ENCODE measurements at regions not wholly inside any gene's neighbourhood (a gene's known extent, or its start where the extent isn't known, plus 50 kb on each side); places are given as distances from the start of the nearest gene placed in this dataset.

DNA sequence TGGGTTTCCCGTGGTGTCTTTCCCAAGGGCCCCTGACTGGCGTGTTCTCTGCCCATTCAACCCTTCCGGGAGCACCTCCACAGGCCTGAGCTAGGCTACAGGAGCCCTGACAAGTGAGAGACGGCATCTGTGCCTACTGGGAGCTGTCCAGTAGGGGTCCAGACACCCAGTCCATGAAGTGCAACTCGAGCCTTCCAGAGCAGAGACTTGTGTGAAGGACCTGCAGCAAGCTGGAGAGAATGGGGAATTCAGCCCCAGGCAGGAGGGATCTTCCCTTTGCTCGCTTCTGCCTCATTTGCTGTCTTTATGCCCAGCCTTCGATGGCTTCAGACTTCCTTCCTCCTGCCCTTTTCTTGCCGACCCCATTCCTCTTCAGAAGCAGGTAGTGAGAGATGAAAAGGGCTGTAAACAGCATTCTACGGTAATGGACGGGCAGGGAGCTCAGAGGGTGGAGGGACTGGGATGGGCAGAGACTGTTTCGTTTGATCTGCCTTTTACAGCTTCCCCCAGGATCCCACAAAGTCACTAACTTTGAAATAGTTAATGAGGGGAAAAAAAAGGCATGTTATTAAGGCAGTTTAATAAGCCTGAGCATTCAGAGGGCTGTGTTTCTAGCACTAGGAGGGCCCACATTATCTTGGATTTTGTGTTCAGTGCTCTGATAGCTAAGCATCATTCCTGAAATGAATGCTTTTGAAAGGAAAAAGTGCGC is 327.6 kb downstream of the FGF9 start:
- Histone ChIP-seq H3K9ac (replicated peaks; ENCODE audit: extremely low read depth, insufficient read depth, low read length) (no peak overlapping the region), H2AFZ (ENCODE audit: low read depth, low read length) (no peak overlapping the region), H3K9me3 (replicated peaks; ENCODE audit: control insufficient read depth, insufficient read depth, low read length) (peaks cover 16% of the 10 kb centered on the region), H3K79me2 (ENCODE audit: control insufficient read depth, insufficient read depth, low read length) (no peaks in the 10 kb centered on the region), H3K9me1 (replicated peaks; ENCODE audit: control insufficient read depth, extremely low read depth, insufficient read depth, low read length) (no peaks in the 10 kb centered on the region), H4K20me1 (replicated peaks; ENCODE audit: control insufficient read depth, extremely low read depth, insufficient read depth, low read length) (no peaks in the 10 kb centered on the region), H3K27ac (ENCODE audit: insufficient read depth, low read depth, low read length) (no peak overlapping the region), H3K36me3 (ENCODE audit: control insufficient read depth in 2 of 2, extremely low read depth in 1 of 2, insufficient read depth in 2 of 2, low read length in 2 of 2) (no peaks in the 10 kb centered on the region), H3K4me2 (ENCODE audit: insufficient read depth, low read length) (no peak overlapping the region), H3K27me3 (ENCODE audit: control insufficient read depth in 2 of 2, insufficient read depth in 2 of 2, low read length in 2 of 2) (no peaks in the 10 kb centered on the region), H3K4me1 (ENCODE audit: control insufficient read depth, extremely low read depth, insufficient read depth, low read length) (no peaks in the 10 kb centered on the region), H3K4me3 (replicated peaks in 1 of 3; ENCODE audit: insufficient read depth in 1 of 3, low read depth in 1 of 3, low read length in 3 of 3) (no peak overlapping the region)
- dilution Hi-C loops (cut with MboI; ENCODE audit: extremely low pct_ligation_motif_present, low sequenced_read_pairs) (no loop called here), intact Hi-C loops (cut with micrococcal nuclease) (no loop called here)
- ChIA-PET POLR2A (no interaction called here), CTCF (no interaction called here)
- DNase-seq (ENCODE audit: low read depth, low spot score) (no peak), FAIRE-seq (no peak)
- no TSS peak for BruUV-seq (replicated peaks)
- TF ChIP-seq POLR2A (IDR thresholded peaks at IDR 0.05; ENCODE audit: low read depth, low read length) = no peak
- TF ChIP-seq, protein P1, sequence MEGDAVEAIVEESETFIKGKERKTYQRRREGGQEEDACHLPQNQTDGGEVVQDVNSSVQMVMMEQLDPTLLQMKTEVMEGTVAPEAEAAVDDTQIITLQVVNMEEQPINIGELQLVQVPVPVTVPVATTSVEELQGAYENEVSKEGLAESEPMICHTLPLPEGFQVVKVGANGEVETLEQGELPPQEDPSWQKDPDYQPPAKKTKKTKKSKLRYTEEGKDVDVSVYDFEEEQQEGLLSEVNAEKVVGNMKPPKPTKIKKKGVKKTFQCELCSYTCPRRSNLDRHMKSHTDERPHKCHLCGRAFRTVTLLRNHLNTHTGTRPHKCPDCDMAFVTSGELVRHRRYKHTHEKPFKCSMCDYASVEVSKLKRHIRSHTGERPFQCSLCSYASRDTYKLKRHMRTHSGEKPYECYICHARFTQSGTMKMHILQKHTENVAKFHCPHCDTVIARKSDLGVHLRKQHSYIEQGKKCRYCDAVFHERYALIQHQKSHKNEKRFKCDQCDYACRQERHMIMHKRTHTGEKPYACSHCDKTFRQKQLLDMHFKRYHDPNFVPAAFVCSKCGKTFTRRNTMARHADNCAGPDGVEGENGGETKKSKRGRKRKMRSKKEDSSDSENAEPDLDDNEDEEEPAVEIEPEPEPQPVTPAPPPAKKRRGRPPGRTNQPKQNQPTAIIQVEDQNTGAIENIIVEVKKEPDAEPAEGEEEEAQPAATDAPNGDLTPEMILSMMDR (IDR thresholded peaks at IDR 0.05; ENCODE audit: extremely low read depth in 1 of 2, insufficient read depth in 1 of 2, low read depth in 1 of 2, low read length in 2 of 2) = no peak
- no peak for TF ChIP-seq GATA2 (IDR thresholded peaks at IDR 0.05; ENCODE audit: insufficient read depth, insufficient read length, low read depth, low read length)
- no peak for TF ChIP-seq JUN (IDR thresholded peaks at IDR 0.05; ENCODE audit: borderline replicate concordance, insufficient read depth, insufficient read length, low read depth)
- TF ChIP-seq, protein P2, sequence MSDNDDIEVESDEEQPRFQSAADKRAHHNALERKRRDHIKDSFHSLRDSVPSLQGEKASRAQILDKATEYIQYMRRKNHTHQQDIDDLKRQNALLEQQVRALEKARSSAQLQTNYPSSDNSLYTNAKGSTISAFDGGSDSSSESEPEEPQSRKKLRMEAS (IDR thresholded peaks at IDR 0.05; ENCODE audit: insufficient read depth, insufficient read length) = no peak
- TF ChIP-seq POLR2AphosphoS5 (IDR thresholded peaks at IDR 0.05; ENCODE audit: insufficient read depth, low read depth, low read length) = no peak
- TF ChIP-seq MYC (IDR thresholded peaks at IDR 0.05; ENCODE audit: low read depth, low read length) = no peak
- no peak for TF ChIP-seq EZH2 (IDR thresholded peaks at IDR 0.05; ENCODE audit: borderline replicate concordance, low read depth, low read length, severe bottlenecking)

All from endothelial cell of umbilical vein (primary cell).